Suprapubic skin (tissue), 4 donors: ENCODE measurements at regions not wholly inside any gene's neighbourhood (a gene's known extent, or its start where the extent isn't known, plus 50 kb on each side); places are given as distances from the start of the nearest gene placed in this dataset.
A peak's percentile ranks its signal among the peaks of the same experiment; 100 is the strongest.

Experiments
- DNase-seq, 2 donors: peaks; one replicate each; pipeline ENCODE4 v3.0.0-alpha.2; 2019; ENCODE audit warnings: low spot score in 2 of 2
- H3K27ac ChIP-seq: fragments of 200-600 bp; sonication (generic); one replicate; pipeline ENCODE4 v1.5.1; 2019
- H3K27me3 ChIP-seq: fragments of 200-600 bp; sonication (generic); one replicate; pipeline ENCODE4 v1.5.1; 2019
- H3K36me3 ChIP-seq: fragments of 200-600 bp; sonication (generic); one replicate; pipeline ENCODE4 v1.5.1; 2019
- H3K4me1 ChIP-seq: fragments of 200-600 bp; sonication (generic); one replicate; pipeline ENCODE4 v1.5.1; 2019
- H3K4me3 ChIP-seq: fragments of 200-600 bp; sonication (generic); one replicate; pipeline ENCODE4 v1.5.1; 2019; ENCODE audit warnings: mild to moderate bottlenecking
- H3K9me3 ChIP-seq: fragments of 200-600 bp; sonication (generic); one replicate; pipeline ENCODE4 v1.5.1; 2019
- EP300 ChIP-seq: sonication (generic); formaldehyde crosslinking; IDR thresholded peaks from one replicate; pipeline ENCODE4 v1.6.1; 2017; ENCODE audit warnings: antibody characterized with exemption
- POLR2A ChIP-seq, 2 donors: fragments of 450-650 bp; IDR thresholded peaks; one replicate each; pipeline ENCODE4 v1.6.1; 2017; ENCODE audit warnings: antibody characterized with exemption in 2 of 2, mild to moderate bottlenecking in 2 of 2, moderate library complexity in 2 of 2
- POLR2AphosphoS5 ChIP-seq, 3 donors: sonication (generic); formaldehyde crosslinking; IDR thresholded peaks; one replicate each; pipeline ENCODE4 v1.6.1; 2017; ENCODE audit warnings: antibody characterized with exemption in 3 of 3
- WGBS: methylation state at CpG from one replicate; pipeline ENCODE4 v1.1.5; 2018; 5-methylcytosine and 5-hydroxymethylcytosine counted together
- TF ChIP-seq, protein P1 (sequence below), 2 donors: fragments of 200-600 bp in 1 of 2; fragments of 450-650 bp in 1 of 2; sonication (generic) in 1 of 2; IDR thresholded peaks; one replicate each; pipeline ENCODE4 v1.5.1; 2016 to 2019; ENCODE audit warnings: antibody characterized with exemption in 2 of 2, mild to moderate bottlenecking in 1 of 2, moderate library complexity in 1 of 2

- TF ChIP-seq POLR2AphosphoS5 (IDR thresholded peaks at IDR 0.05): no peak
- TF ChIP-seq EP300: no peak
- TF ChIP-seq, protein P1, sequence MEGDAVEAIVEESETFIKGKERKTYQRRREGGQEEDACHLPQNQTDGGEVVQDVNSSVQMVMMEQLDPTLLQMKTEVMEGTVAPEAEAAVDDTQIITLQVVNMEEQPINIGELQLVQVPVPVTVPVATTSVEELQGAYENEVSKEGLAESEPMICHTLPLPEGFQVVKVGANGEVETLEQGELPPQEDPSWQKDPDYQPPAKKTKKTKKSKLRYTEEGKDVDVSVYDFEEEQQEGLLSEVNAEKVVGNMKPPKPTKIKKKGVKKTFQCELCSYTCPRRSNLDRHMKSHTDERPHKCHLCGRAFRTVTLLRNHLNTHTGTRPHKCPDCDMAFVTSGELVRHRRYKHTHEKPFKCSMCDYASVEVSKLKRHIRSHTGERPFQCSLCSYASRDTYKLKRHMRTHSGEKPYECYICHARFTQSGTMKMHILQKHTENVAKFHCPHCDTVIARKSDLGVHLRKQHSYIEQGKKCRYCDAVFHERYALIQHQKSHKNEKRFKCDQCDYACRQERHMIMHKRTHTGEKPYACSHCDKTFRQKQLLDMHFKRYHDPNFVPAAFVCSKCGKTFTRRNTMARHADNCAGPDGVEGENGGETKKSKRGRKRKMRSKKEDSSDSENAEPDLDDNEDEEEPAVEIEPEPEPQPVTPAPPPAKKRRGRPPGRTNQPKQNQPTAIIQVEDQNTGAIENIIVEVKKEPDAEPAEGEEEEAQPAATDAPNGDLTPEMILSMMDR (IDR thresholded peaks at IDR 0.05): no peak
- no peak for TF ChIP-seq POLR2A (IDR thresholded peaks at IDR 0.05)
- H3K36me3 ChIP-seq: no peaks in the 10 kb centered on the region
- H3K27ac ChIP-seq: no peak overlapping the region
- no peaks in the 10 kb centered on the region for H3K4me1 ChIP-seq
- no peaks in the 10 kb centered on the region for H3K27me3 ChIP-seq
- no peak for DNase-seq
- no peak overlapping the region for H3K4me3 ChIP-seq
- H3K9me3 ChIP-seq: peaks cover 2% of the 10 kb centered on the region
These were observed 695.3 kb upstream of the REG3G start for GRCh38 chr2:78330193-78330592.

DNA sequence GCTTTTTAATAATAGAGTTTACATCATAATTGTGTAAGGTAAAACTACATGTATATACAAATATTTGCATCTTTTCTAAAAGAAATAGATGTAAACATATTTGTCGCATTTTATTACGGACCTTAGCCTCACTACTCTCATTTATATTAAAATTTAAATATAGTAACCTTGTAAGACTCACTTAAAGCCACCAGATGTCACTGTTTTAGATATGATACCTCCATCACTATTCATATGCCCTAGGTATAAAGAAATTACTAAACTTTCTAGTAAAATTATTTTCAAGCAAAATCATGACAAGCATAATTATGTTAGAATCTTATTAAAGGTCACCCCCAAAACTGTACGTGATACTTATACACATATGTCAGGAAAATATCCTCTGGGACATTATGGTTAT, 674.3 kb upstream of the REG3G start:
- H3K27ac ChIP-seq: no peak overlapping the region
- 65% methylated on average over 3 of the region's 3 CpGs for WGBS
- no peaks in the 10 kb centered on the region for H3K9me3 ChIP-seq
- no peaks in the 10 kb centered on the region for H3K4me1 ChIP-seq
- no peak overlapping the region for H3K4me3 ChIP-seq
- no peaks in the 10 kb centered on the region for H3K36me3 ChIP-seq
- H3K27me3 ChIP-seq: no peaks in the 10 kb centered on the region
- no peak for DNase-seq
- TF ChIP-seq POLR2A (IDR thresholded peaks at IDR 0.05): no peak
- no peak for TF ChIP-seq EP300
- TF ChIP-seq, protein P1 (IDR thresholded peaks at IDR 0.05): no peak
- no peak for TF ChIP-seq POLR2AphosphoS5 (IDR thresholded peaks at IDR 0.05)

DNA sequence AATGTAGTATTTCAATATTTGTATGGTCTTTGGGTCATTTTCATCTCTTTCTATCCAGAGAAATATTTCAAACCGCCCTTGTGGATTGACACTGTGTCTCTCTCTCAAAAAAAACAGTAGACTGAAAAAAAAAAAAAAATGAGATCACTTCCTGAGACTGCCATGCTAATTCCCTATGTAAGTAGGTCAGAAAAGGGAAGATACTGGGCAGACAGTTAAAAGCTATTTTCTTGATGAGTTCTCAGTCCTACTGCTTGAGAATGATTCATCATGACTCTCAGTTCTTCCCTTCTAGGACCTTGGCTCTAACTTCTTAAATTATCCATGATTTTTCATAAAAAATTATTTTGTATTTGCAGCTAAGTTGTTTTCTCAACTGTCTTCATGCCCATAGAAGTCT, 672.3 kb upstream of the REG3G start:
- H3K36me3 ChIP-seq: no peaks in the 10 kb centered on the region
- no peak overlapping the region for H3K27ac ChIP-seq
- no peaks in the 10 kb centered on the region for H3K27me3 ChIP-seq
- H3K4me3 ChIP-seq: no peak overlapping the region
- no peaks in the 10 kb centered on the region for H3K4me1 ChIP-seq
- TF ChIP-seq POLR2AphosphoS5 (IDR thresholded peaks at IDR 0.05): no peak
- no peak for TF ChIP-seq EP300
- TF ChIP-seq, protein P1 (IDR thresholded peaks at IDR 0.05): no peak
- no peak for TF ChIP-seq POLR2A (IDR thresholded peaks at IDR 0.05)
- no peak for DNase-seq
- H3K9me3 ChIP-seq: no peaks in the 10 kb centered on the region
- WGBS: 95% methylated on average over 1 of the region's 1 CpG

GRCh38 chr2:78355967-78356366, 669.5 kb upstream of the REG3G start:
- Histone ChIP-seq H3K4me1 (no peaks in the 10 kb centered on the region), H3K9me3 (no peaks in the 10 kb centered on the region), H3K27me3 (no peaks in the 10 kb centered on the region), H3K4me3 (no peak overlapping the region), H3K36me3 (no peaks in the 10 kb centered on the region), H3K27ac (no peak overlapping the region)
- 50% methylated on average over 2 of the region's 2 CpGs for WGBS
- TF ChIP-seq, protein P1 (IDR thresholded peaks at IDR 0.05): no peak
- TF ChIP-seq POLR2AphosphoS5 (IDR thresholded peaks at IDR 0.05) (no peak), POLR2A (IDR thresholded peaks at IDR 0.05) (no peak), EP300 (no peak)
- DNase-seq: peak in 1 of 2 donors; percentile 74

DNA sequence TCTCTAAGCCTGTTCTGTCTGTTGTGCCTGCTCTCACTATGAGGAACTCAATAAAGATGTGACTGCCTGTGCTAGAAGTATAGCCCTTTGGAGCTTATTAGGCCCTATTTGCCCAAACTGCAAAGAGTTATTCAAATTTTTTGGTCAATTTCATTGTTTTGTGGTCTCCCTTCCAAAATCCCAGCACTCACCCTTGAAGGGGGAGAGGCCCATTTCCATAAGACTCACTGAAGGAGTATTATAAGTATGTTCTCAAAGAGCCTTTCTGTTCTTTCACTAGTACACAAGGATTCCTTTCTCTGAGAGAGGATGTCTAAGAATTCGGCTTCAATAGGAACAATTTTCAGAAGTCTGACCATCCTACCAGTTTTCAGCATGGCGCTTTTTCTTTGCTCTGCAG, 641.9 kb upstream of the REG3G start:
- Histone ChIP-seq H3K36me3 (no peaks in the 10 kb centered on the region), H3K9me3 (peaks cover 3% of the 10 kb centered on the region), H3K4me1 (no peaks in the 10 kb centered on the region), H3K4me3 (no peak overlapping the region), H3K27ac (no peak overlapping the region), H3K27me3 (no peaks in the 10 kb centered on the region)
- no peak for TF ChIP-seq POLR2A (IDR thresholded peaks at IDR 0.05)
- TF ChIP-seq EP300: no peak
- no peak for TF ChIP-seq POLR2AphosphoS5 (IDR thresholded peaks at IDR 0.05)
- TF ChIP-seq, protein P1 (IDR thresholded peaks at IDR 0.05): no peak
- DNase-seq: no peak
- WGBS: 72% methylated on average over 2 of the region's 2 CpGs
